ENCODE measurements at regions not wholly inside any gene's neighbourhood (a gene's known extent, or its start where the extent isn't known, plus 50 kb on each side); places are given as distances from the start of the nearest gene placed in this dataset.

GRCh38 chr9:135219676-135220600 lies 132.5 kb downstream of the OLFM1 start:
- no peak for DNase-seq (ENCODE audit: low spot score)
- no peak for TF ChIP-seq CTCF (IDR thresholded peaks at IDR 0.05)

GRCh38 chr9:135220601-135221575 lies 133.4 kb downstream of the OLFM1 start:
- Histone ChIP-seq H3K27ac (no peak overlapping the region), H3K4me3 (no peak overlapping the region)
- no peak for DNase-seq (ENCODE audit: low spot score)
- no peak for TF ChIP-seq CTCF (IDR thresholded peaks at IDR 0.05)

More at GRCh38 chr9:135219676-135220600, 132.5 kb downstream of the OLFM1 start:
- H3K27ac ChIP-seq = no peak overlapping the region
- H3K4me3 ChIP-seq = no peak overlapping the region

- Histone ChIP-seq H3K27ac (no peak overlapping the region), H3K4me3 (no peak overlapping the region)
- TF ChIP-seq CTCF (IDR thresholded peaks at IDR 0.05) = no peak
- no peak for DNase-seq (ENCODE audit: low spot score)
These were observed 134.1 kb downstream of the OLFM1 start for GRCh38 chr9:135221576-135221950.

- DNase-seq (ENCODE audit: low spot score) = no peak
- TF ChIP-seq CTCF (IDR thresholded peaks at IDR 0.05) = no peak
- Histone ChIP-seq H3K27ac (no peak overlapping the region), H3K4me3 (no peak overlapping the region)
These were observed 134.6 kb downstream of the OLFM1 start for GRCh38 chr9:135221951-135222631.

GRCh38 chr9:135222881-135223760 lies 135.7 kb downstream of the OLFM1 start:
- no peak for TF ChIP-seq CTCF (IDR thresholded peaks at IDR 0.05)
- no peak overlapping the region for H3K4me3 ChIP-seq
- no peak for DNase-seq (ENCODE audit: low spot score)
- H3K27ac ChIP-seq = no peak overlapping the region

GRCh38 chr9:135223831-135224230 lies 136.4 kb downstream of the OLFM1 start:
- no peak for TF ChIP-seq CTCF (IDR thresholded peaks at IDR 0.05)
- DNase-seq (ENCODE audit: low spot score) = no peak
- H3K4me3 ChIP-seq = no peak overlapping the region
- H3K27ac ChIP-seq = no peak overlapping the region

All from coronary artery (tissue), 2 donors.